Mucosa of stomach (tissue), 1 donor: ENCODE measurements at regions not wholly inside any gene's neighbourhood (a gene's known extent, or its start where the extent isn't known, plus 50 kb on each side); places are given as distances from the start of the nearest gene placed in this dataset.
"Not testable (repeated sequence)": the region's sequence is repeated elsewhere in the genome, so short reads cannot be mapped to it uniquely, and the experiment has no call there.

Experiments
- H3K27me3 ChIP-seq: one replicate; pipeline ENCODE4 v1.7.0; 2013; ENCODE audit warnings: mild to moderate bottlenecking, low read length; ENCODE audit not compliant: control insufficient read depth, insufficient read depth
- H3K36me3 ChIP-seq: one replicate; pipeline ENCODE4 v1.7.0; 2013; ENCODE audit warnings: low read length; ENCODE audit not compliant: control insufficient read depth, insufficient read depth
- H3K4me1 ChIP-seq: one replicate; pipeline ENCODE4 v1.7.0; 2013; ENCODE audit warnings: mild to moderate bottlenecking, low read length; ENCODE audit not compliant: control insufficient read depth, insufficient read depth
- H3K4me3 ChIP-seq: one replicate; pipeline ENCODE4 v1.7.0; 2013; ENCODE audit warnings: low read length
- H3K9ac ChIP-seq: one replicate; pipeline ENCODE4 v1.7.0; 2013; ENCODE audit warnings: mild to moderate bottlenecking, low read length, moderate library complexity
- H3K9me3 ChIP-seq: one replicate; pipeline ENCODE4 v1.7.0; 2013; ENCODE audit warnings: mild to moderate bottlenecking, low read length, moderate library complexity; ENCODE audit not compliant: control insufficient read depth
- donor health status: Pancreatic carcinoma.

- not testable (repeated sequence) for H3K9me3 ChIP-seq, H3K27me3 ChIP-seq, H3K4me1 ChIP-seq, H3K36me3 ChIP-seq, H3K9ac ChIP-seq, H3K4me3 ChIP-seq
Measured at GRCh38 chr7:6977368-6977767, 151.3 kb upstream of the CCZ1B start.

GRCh38 chr7:6978326-6978725, 152.3 kb upstream of the CCZ1B start:
- not testable (repeated sequence) for H3K4me3 ChIP-seq, H3K27me3 ChIP-seq, H3K36me3 ChIP-seq, H3K9me3 ChIP-seq, H3K4me1 ChIP-seq, H3K9ac ChIP-seq

DNA sequence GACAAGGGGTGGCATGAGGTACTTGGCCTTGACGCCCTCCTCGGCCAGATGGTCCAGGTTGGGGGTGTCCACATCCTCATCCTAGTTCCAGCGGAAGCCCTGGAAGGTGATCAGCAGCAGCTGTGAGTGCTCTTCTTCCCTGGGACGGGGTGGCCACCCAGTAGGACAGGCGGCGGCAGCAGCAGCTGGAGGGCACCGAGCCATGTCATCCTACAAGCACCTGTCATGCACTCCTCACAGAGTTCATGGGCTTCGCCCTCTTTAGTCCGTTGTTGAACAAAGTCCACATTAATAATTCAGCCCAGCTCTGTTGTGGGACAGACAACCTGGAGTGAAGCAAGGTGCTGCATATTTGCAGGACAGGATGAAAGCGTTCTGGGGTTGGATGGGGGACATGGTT, 153.4 kb upstream of the CCZ1B start:
- H3K9me3 ChIP-seq, H3K9ac ChIP-seq, H3K4me1 ChIP-seq, H3K27me3 ChIP-seq, H3K4me3 ChIP-seq, H3K36me3 ChIP-seq: not testable (repeated sequence)

DNA sequence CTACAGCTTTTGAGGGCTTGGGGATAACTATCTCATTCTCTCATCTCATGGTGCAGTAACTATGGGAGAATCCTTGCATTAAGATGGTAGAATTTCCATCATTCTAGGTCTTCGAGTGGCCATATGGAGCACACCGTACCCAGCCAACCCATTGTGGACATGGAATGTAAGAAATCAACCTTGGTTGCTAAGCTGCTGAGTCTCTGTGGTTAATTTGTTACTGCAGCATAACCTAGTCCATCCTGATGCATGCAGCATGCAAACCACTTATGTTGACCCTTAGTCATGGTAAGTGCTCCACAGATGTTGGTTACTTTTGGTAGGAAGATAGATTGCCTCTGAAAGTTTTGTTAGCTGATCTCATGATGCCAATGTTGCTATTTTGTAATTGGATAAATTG, 156.3 kb upstream of the CCZ1B start:
- H3K9me3 ChIP-seq, H3K4me3 ChIP-seq, H3K9ac ChIP-seq, H3K27me3 ChIP-seq, H3K4me1 ChIP-seq, H3K36me3 ChIP-seq: not testable (repeated sequence)

DNA sequence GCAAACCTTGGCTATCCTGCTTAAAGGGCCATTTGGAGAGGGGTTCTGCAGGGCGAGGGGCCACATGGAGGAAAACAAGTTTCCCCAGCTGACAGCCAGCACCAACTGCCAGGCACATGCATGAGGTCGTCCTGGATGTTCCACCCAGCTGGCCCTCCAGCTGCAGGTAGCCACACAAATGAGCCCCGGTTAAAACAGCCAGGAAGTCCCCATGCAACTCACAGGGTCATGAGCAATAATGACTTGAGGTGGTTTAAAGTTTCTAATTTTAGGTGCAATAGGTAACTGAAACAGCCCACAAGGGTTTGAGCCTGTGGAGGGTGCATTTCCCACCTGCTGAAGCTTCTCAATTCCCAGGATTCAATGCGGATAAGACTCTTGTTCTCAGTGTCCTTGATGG, 160.8 kb upstream of the CCZ1B start:
- H3K9me3 ChIP-seq, H3K4me3 ChIP-seq, H3K36me3 ChIP-seq, H3K27me3 ChIP-seq, H3K9ac ChIP-seq: not testable (repeated sequence)
- peaks cover 10% of the 10 kb centered on the region for H3K4me1 ChIP-seq

GRCh38 chr7:6988608-6989007, 162.5 kb upstream of the CCZ1B start:
- not testable (repeated sequence) for H3K9me3 ChIP-seq, H3K27me3 ChIP-seq

GRCh38 chr7:6989968-6990367, 163.9 kb upstream of the CCZ1B start:
- H3K27me3 ChIP-seq, H3K36me3 ChIP-seq, H3K4me3 ChIP-seq, H3K9me3 ChIP-seq: not testable (repeated sequence)
- H3K4me1 ChIP-seq, result peaks cover 16% of the 10 kb centered on the region
- H3K9ac ChIP-seq, result peak overlapping the region; percentile 40

More at GRCh38 chr7:6988608-6989007, 162.5 kb upstream of the CCZ1B start:
- H3K4me3 ChIP-seq, H3K9ac ChIP-seq, H3K36me3 ChIP-seq: not testable (repeated sequence)
- H3K4me1 ChIP-seq, result peaks cover 16% of the 10 kb centered on the region

GRCh38 chr7:6990426-6991152, 164.5 kb upstream of the CCZ1B start:
- Histone ChIP-seq H3K4me1 (peaks cover 16% of the 10 kb centered on the region), H3K9ac (peak overlapping the region; percentile 40)
- H3K4me3 ChIP-seq, result not testable (repeated sequence)

GRCh38 chr7:6991169-6991611, 165.1 kb upstream of the CCZ1B start:
- H3K9me3 ChIP-seq, H3K27me3 ChIP-seq, H3K36me3 ChIP-seq: not testable (repeated sequence)
- peaks cover 16% of the 10 kb centered on the region for H3K4me1 ChIP-seq
- peak overlapping the region; percentile 40 for H3K9ac ChIP-seq
- H3K4me3 ChIP-seq, result peak overlapping the region; percentile 12

More at GRCh38 chr7:6990426-6991152, 164.5 kb upstream of the CCZ1B start:
- H3K9me3 ChIP-seq, H3K27me3 ChIP-seq, H3K36me3 ChIP-seq: not testable (repeated sequence)

DNA sequence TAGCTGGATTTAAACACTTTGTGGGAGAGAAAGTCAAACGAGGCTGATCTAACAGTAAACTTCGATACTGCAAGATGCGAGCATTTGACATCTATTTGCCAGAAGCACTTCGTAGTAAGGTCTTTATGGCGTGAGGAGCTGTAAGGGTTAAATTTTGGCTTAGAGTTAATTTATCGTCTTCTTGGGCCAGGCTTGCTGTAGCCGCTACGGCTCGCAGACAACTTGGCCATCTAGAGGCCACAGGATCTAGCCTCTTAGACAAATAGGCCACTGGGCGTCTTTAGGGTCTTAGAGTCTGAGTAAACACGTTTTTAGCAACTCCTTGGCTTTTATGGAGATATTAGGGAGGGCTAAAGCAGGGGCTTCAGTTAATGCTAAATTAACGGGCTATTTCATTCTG, 165.6 kb upstream of the CCZ1B start:
- H3K9ac ChIP-seq, result peak overlapping the region; percentile 40
- not testable (repeated sequence) for H3K9me3 ChIP-seq, H3K27me3 ChIP-seq, H3K36me3 ChIP-seq
- peaks cover 16% of the 10 kb centered on the region for H3K4me1 ChIP-seq
- peak overlapping the region; percentile 12 for H3K4me3 ChIP-seq

DNA sequence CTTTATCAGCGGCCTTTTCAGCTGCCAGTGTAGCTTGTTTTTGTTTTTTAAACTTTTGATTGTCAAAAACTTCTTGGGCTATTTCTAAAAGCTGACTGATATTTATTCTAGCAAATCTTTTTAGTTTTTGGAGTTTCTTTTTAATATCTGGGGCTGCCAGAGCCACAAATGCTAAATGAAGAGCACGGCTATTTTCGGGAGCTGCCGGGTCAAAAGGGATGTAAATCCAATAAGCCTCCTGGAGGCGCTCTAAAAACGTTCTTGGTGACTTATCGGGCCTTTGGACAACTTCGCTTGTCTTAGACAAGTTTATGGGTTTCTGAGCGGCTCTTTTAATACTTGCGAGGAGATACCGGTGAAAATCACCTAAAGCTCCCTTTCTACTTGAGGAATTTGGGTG, 166.1 kb upstream of the CCZ1B start:
- not testable (repeated sequence) for H3K27me3 ChIP-seq, H3K9me3 ChIP-seq, H3K4me3 ChIP-seq, H3K9ac ChIP-seq, H3K36me3 ChIP-seq
- peaks cover 16% of the 10 kb centered on the region for H3K4me1 ChIP-seq

- H3K27me3 ChIP-seq, H3K9ac ChIP-seq, H3K9me3 ChIP-seq, H3K4me3 ChIP-seq, H3K36me3 ChIP-seq: not testable (repeated sequence)
- peaks cover 11% of the 10 kb centered on the region for H3K4me1 ChIP-seq
Measured at GRCh38 chr7:6995026-6995425, 169.0 kb upstream of the CCZ1B start.
